A549 (cell line): ENCODE measurements at regions not wholly inside any gene's neighbourhood (a gene's known extent, or its start where the extent isn't known, plus 50 kb on each side); places are given as distances from the start of the nearest gene placed in this dataset.

Source experiments
- ATAC-seq, 2 experiments: fragments of 200-7000 bp in 1 of 2; fragments of >200 bp in 1 of 2; cut with Nextera tagmentation in 1 of 2; cut with Tn5 transposase in 1 of 2; 3 replicates each; pipeline versions ENCODE4 v1.8.0 to v1.9.1; 2018 to 2020; ENCODE audit warnings: mild to moderate bottlenecking in 1 of 2, moderate library complexity in 1 of 2
- CTCF ChIA-PET: fragments of 300-600 bp; sonication (Branson Sonifier 250); formaldehyde crosslinking; extraction: SDS; loops from one replicate; lab custom pipeline; 2021; ENCODE audit warnings: antibody characterized with exemption, inconsistent platforms; lab: Yijun Ruan, JAX
- POLR2A ChIA-PET: fragments of 350-600 bp; formaldehyde crosslinking; extraction: SDS; loops from one replicate; lab custom pipeline; 2021; ENCODE audit warnings: antibody characterized with exemption, inconsistent platforms; lab: Yijun Ruan, JAX
- DNase-seq, 2 experiments: peaks; one replicate each; pipeline versions ENCODE4 v3.0.0 to v3.0.0-alpha.2; 2011 to 2016; ENCODE audit warnings: low read depth in 1 of 2, low spot score in 1 of 2
- FAIRE-seq: peaks from 2 replicates; lab custom pipeline; 2011; peaks lifted over from hg19 to GRCh38; lab: Jason Lieb, UNC
- H3K27ac ChIP-seq, 2 experiments: fragments of >200 bp; sonication (Bioruptor Twin); formaldehyde crosslinking; 3 replicates each; pipeline ENCODE4 v1.5.1; 2016 to 2017
- H3K4me1 ChIP-seq: fragments of >200 bp; sonication (Bioruptor Twin); formaldehyde crosslinking; 3 replicates; pipeline ENCODE4 v1.6.1; 2016
- H3K4me2 ChIP-seq: fragments of >200 bp; sonication (Bioruptor Twin); formaldehyde crosslinking; 3 replicates; pipeline ENCODE4 v1.6.1; 2016
- H3K4me3 ChIP-seq: fragments of >200 bp; sonication (Bioruptor Twin); formaldehyde crosslinking; 3 replicates; pipeline ENCODE4 v1.5.1; 2016
- H3K9me3 ChIP-seq: fragments of >200 bp; sonication (Bioruptor Twin); formaldehyde crosslinking; 3 replicates; pipeline ENCODE4 v1.6.1; 2016
- BHLHE40 ChIP-seq: IDR thresholded peaks from 2 replicates; pipeline ENCODE4 v1.6.1; 2012; ENCODE audit warnings: low read depth, low read length, inconsistent platforms
- CBX2 ChIP-seq: fragments of 200-600 bp; sonication (generic); IDR thresholded peaks from 2 replicates; pipeline ENCODE4 v1.6.1; 2016; ENCODE audit warnings: low read depth, mild to moderate bottlenecking, borderline replicate concordance
- CEBPB ChIP-seq, 2 experiments: fragments of >200 bp in 1 of 2; sonication (Bioruptor Twin) in 1 of 2; formaldehyde crosslinking in 1 of 2; IDR thresholded peaks; 2 replicates each; pipeline ENCODE4 v1.6.1; 2012 to 2016
- CHD2 ChIP-seq: fragments of 150-350 bp; IDR thresholded peaks from 2 replicates; pipeline ENCODE4 v1.6.1; 2014; ENCODE audit warnings: low read length; ENCODE audit not compliant: partially characterized antibody
- CHD4 ChIP-seq: fragments of 200-600 bp; sonication (generic); IDR thresholded peaks from 2 replicates; pipeline ENCODE4 v1.6.1; 2016; ENCODE audit warnings: antibody characterized with exemption, mild to moderate bottlenecking, borderline replicate concordance
- CTCF ChIP-seq: fragments of >200 bp; sonication (Bioruptor Twin); formaldehyde crosslinking; IDR thresholded peaks from 3 replicates; pipeline ENCODE4 v1.5.1; 2016
- EHF ChIP-seq: fragments of 250-450 bp; sonication (Bioruptor Pico); IDR thresholded peaks from 2 replicates; pipeline ENCODE4 v1.5.0; 2020; ENCODE audit warnings: mild to moderate bottlenecking
- HDAC2 ChIP-seq: fragments of 200-600 bp; sonication (generic); IDR thresholded peaks from 2 replicates; pipeline ENCODE4 v1.6.1; 2016
- HEYL ChIP-seq: fragments of 250-450 bp; sonication (Bioruptor Pico); IDR thresholded peaks from 2 replicates; pipeline ENCODE4 v1.8.0; 2021; ENCODE audit warnings: mild to moderate bottlenecking, moderate library complexity
- HMGXB4 ChIP-seq: fragments of 250-450 bp; sonication (Bioruptor Pico); IDR thresholded peaks from 2 replicates; pipeline ENCODE4 v1.5.0; 2021; ENCODE audit warnings: mild to moderate bottlenecking, moderate library complexity, borderline replicate concordance
- HOXA7 ChIP-seq: fragments of 250-450 bp; sonication (Bioruptor Pico); IDR thresholded peaks from 2 replicates; pipeline ENCODE4 v1.5.0; 2020; ENCODE audit warnings: mild to moderate bottlenecking, moderate library complexity
- HOXB13 ChIP-seq: fragments of 250-450 bp; sonication (Bioruptor Pico); IDR thresholded peaks from 2 replicates; pipeline ENCODE4 v1.5.0; 2020; ENCODE audit warnings: low read depth, mild to moderate bottlenecking, moderate library complexity
- HOXB5 ChIP-seq: fragments of 250-450 bp; sonication (Bioruptor Pico); IDR thresholded peaks from 2 replicates; pipeline ENCODE4 v1.5.0; 2020; ENCODE audit warnings: mild to moderate bottlenecking, moderate library complexity
- JUN ChIP-seq, 2 experiments: fragments of >200 bp; sonication (Bioruptor Twin); formaldehyde crosslinking; IDR thresholded peaks; 2 replicates in 1 of 2; 3 replicates in 1 of 2; pipeline ENCODE4 v1.6.1; 2016 to 2017
- JUNB ChIP-seq: fragments of >200 bp; sonication (Bioruptor Twin); formaldehyde crosslinking; IDR thresholded peaks from 2 replicates; pipeline ENCODE4 v1.6.1; 2016
- MAFK ChIP-seq: fragments of 450-650 bp; IDR thresholded peaks from 2 replicates; pipeline ENCODE4 v1.6.1; 2014; ENCODE audit not compliant: partially characterized antibody
- NFE2L2 ChIP-seq: fragments of 150-350 bp; conservative IDR thresholded peaks from 2 replicates; pipeline ENCODE4 v1.6.1; 2014; ENCODE audit warnings: low read length
- NPAS2 ChIP-seq: fragments of 250-450 bp; sonication (Bioruptor Pico); IDR thresholded peaks from 2 replicates; pipeline ENCODE4 v1.8.0; 2022; ENCODE audit warnings: mild to moderate bottlenecking, moderate library complexity, borderline replicate concordance
- POLR2A ChIP-seq: IDR thresholded peaks from 2 replicates; pipeline ENCODE4 v1.6.1; 2012; ENCODE audit warnings: mild to moderate bottlenecking, low read length
- RARB ChIP-seq: fragments of 250-450 bp; sonication (Bioruptor Pico); IDR thresholded peaks from 2 replicates; pipeline ENCODE4 v1.8.0; 2021; ENCODE audit warnings: mild to moderate bottlenecking, moderate library complexity
- REST ChIP-seq: fragments of 200-600 bp; sonication (generic); IDR thresholded peaks from 2 replicates; pipeline ENCODE4 v1.6.1; 2016; ENCODE audit warnings: antibody characterized with exemption, mild to moderate bottlenecking, moderate library complexity
- RNF2 ChIP-seq: fragments of 200-600 bp; sonication (generic); IDR thresholded peaks from 2 replicates; pipeline ENCODE4 v1.6.1; 2016; ENCODE audit warnings: low read depth, mild to moderate bottlenecking, antibody characterized with exemption, moderate library complexity, borderline replicate concordance
- SMC3 ChIP-seq: fragments of >200 bp; sonication (Bioruptor Twin); formaldehyde crosslinking; IDR thresholded peaks from 3 replicates; pipeline ENCODE4 v1.6.1; 2018; ENCODE audit warnings: inconsistent platforms
- TFCP2L1 ChIP-seq: fragments of 250-450 bp; sonication (Bioruptor Pico); IDR thresholded peaks from 2 replicates; pipeline ENCODE4 v1.5.0; 2021; ENCODE audit warnings: mild to moderate bottlenecking
- ZFP36 ChIP-seq: fragments of 450-650 bp; IDR thresholded peaks from 2 replicates; pipeline ENCODE4 v1.6.1; 2014; ENCODE audit warnings: borderline replicate concordance; ENCODE audit not compliant: partially characterized antibody
- ZNF302 ChIP-seq: fragments of 250-450 bp; sonication (Bioruptor Pico); IDR thresholded peaks from 2 replicates; pipeline ENCODE4 v1.9.0; 2021; ENCODE audit warnings: inconsistent platforms, mild to moderate bottlenecking, moderate library complexity
- WGBS: methylation state at CpG from one replicate; pipeline ENCODE4 v1.1.6; 2017; ENCODE audit errors: missing lambda C conversion rate; 5-methylcytosine and 5-hydroxymethylcytosine counted together
- TF ChIP-seq, protein P1 (sequence below): fragments of 250-450 bp; sonication (Bioruptor Pico); IDR thresholded peaks from 2 replicates; pipeline ENCODE4 v1.5.0; 2020; ENCODE audit warnings: low read depth, mild to moderate bottlenecking, moderate library complexity

GRCh38 chr1:213821175-213821942 lies 166.4 kb upstream of the PROX1 start:
- DNase-seq = no peak
- POLR2A ChIA-PET = no interaction called here
- ATAC-seq = no peak
- CTCF ChIA-PET = no interaction called here
- no peak for FAIRE-seq
- Histone ChIP-seq H3K4me2 (no peak overlapping the region), H3K27ac (no peak overlapping the region), H3K4me1 (no peaks in the 10 kb centered on the region)
- TF ChIP-seq HOXA7 (no peak), MAFK (no peak), CHD2 (no peak), BHLHE40 (no peak), ZFP36 (no peak), HOXB5 (CRISPR knock-in tag) (no peak), CTCF (no peak), HOXB13 (CRISPR knock-in tag) (no peak), REST (no peak), SMC3 (no peak), RARB (CRISPR knock-in tag) (no peak), JUN (IDR thresholded peaks at IDR 0.05) (no peak), EHF (CRISPR knock-in tag) (no peak), NPAS2 (CRISPR knock-in tag) (no peak), CEBPB (IDR thresholded peaks at IDR 0.05) (no peak)
- TF ChIP-seq, all 56 proteins: peak for 0
- no peaks in the 10 kb centered on the region for H3K9me3 ChIP-seq
- H3K4me3 ChIP-seq = no peak overlapping the region
- whole genome bisulfite sequencing = 12% methylated on average over 5 of the region's 5 CpGs

- ATAC-seq (no peak), DNase-seq (no peak), FAIRE-seq (no peak)
- H3K4me1 ChIP-seq = no peaks in the 10 kb centered on the region
- H3K9me3 ChIP-seq = no peaks in the 10 kb centered on the region
- no peak overlapping the region for H3K4me2 ChIP-seq
- TF ChIP-seq, protein P1, sequence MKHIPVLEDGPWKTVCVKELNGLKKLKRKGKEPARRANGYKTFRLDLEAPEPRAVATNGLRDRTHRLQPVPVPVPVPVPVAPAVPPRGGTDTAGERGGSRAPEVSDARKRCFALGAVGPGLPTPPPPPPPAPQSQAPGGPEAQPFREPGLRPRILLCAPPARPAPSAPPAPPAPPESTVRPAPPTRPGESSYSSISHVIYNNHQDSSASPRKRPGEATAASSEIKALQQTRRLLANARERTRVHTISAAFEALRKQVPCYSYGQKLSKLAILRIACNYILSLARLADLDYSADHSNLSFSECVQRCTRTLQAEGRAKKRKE (CRISPR knock-in tag) = no peak
- TF ChIP-seq HDAC2 (no peak), MAFK (no peak), HOXB5 (CRISPR knock-in tag) (no peak), HMGXB4 (CRISPR knock-in tag) (no peak), HOXA7 (no peak), RNF2 (no peak), POLR2A (no peak), ZNF302 (CRISPR knock-in tag) (no peak), HEYL (CRISPR knock-in tag) (no peak), NFE2L2 (no peak), TFCP2L1 (CRISPR knock-in tag) (no peak), JUNB (no peak), EHF (CRISPR knock-in tag) (no peak), CBX2 (no peak), CHD4 (no peak)
- H3K27ac ChIP-seq = no peak overlapping the region
- POLR2A ChIA-PET = no interaction called here
- CTCF ChIA-PET = interaction anchor here (0.6 kb wide), 1 partner anchor 288 kb away, joined by 3 read pairs; no protein-coding TSS in a partner anchor
- WGBS = 0% methylated on average over 1 of the region's 1 CpG
- H3K4me3 ChIP-seq = no peak overlapping the region
These were observed 165.8 kb upstream of the PROX1 start for GRCh38 chr1:213821943-213822334.
